ENCODE measurements at regions not wholly inside any gene's neighbourhood (a gene's known extent, or its start where the extent isn't known, plus 50 kb on each side); places are given as distances from the start of the nearest gene placed in this dataset.
A peak's percentile ranks its signal among the peaks of the same experiment; 100 is the strongest.

- Histone ChIP-seq H3K9ac (ENCODE audit: low read depth in 1 of 2, low read length in 2 of 2) (no peak overlapping the region), H3K27me3 (ENCODE audit: control insufficient read depth in 2 of 2, insufficient read depth in 2 of 2, low read length in 2 of 2) (no peaks in the 10 kb centered on the region), H3K4me1 (ENCODE audit: control insufficient read depth in 2 of 2, insufficient read depth in 2 of 2, low read length in 2 of 2) (no peaks in the 10 kb centered on the region), H3K9me3 (ENCODE audit: control insufficient read depth in 2 of 2, low read length in 2 of 2) (no peaks in the 10 kb centered on the region), H3K36me3 (ENCODE audit: control insufficient read depth in 2 of 2, insufficient read depth in 2 of 2, low read length in 2 of 2) (no peaks in the 10 kb centered on the region), H3K27ac (ENCODE audit: low read depth in 2 of 2, low read length in 2 of 2) (no peak overlapping the region), H3K4me3 (ENCODE audit: low read length in 2 of 2) (no peak overlapping the region)
These were observed 122.7 kb upstream of the NABP1 start for GRCh38 chr2:191555092-191555742.

DNA sequence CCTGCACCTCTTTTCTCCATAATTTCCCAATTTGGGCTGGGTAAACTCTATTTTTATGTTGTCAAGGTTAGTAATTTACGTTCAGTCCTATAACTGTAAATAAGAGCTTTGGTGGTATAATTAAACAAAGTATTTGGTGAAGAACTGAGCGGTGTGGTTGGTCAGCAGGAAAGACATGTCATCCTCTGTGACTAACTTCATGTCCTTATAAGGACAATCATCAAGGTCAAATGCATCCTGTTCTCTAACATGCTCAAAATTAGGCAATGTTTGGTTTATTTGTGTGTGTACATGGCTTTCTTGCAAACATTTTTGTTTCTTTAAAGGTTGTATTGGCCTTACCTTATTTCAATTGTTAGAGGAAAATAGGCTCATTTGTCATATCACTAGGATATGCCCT is 121.5 kb upstream of the NABP1 start:
- no peaks in the 10 kb centered on the region for H3K9me3 ChIP-seq (ENCODE audit: control insufficient read depth in 2 of 2, low read length in 2 of 2)
- H3K4me1 ChIP-seq (ENCODE audit: control insufficient read depth in 2 of 2, insufficient read depth in 2 of 2, low read length in 2 of 2), result no peaks in the 10 kb centered on the region
- no peak overlapping the region for H3K27ac ChIP-seq (ENCODE audit: low read depth in 2 of 2, low read length in 2 of 2)
- no peaks in the 10 kb centered on the region for H3K36me3 ChIP-seq (ENCODE audit: control insufficient read depth in 2 of 2, insufficient read depth in 2 of 2, low read length in 2 of 2)
- H3K27me3 ChIP-seq (ENCODE audit: control insufficient read depth in 2 of 2, insufficient read depth in 2 of 2, low read length in 2 of 2), result no peaks in the 10 kb centered on the region
- no peak overlapping the region for H3K4me3 ChIP-seq (ENCODE audit: low read length in 2 of 2)
- H3K9ac ChIP-seq (ENCODE audit: low read depth in 1 of 2, low read length in 2 of 2), result no peak overlapping the region

GRCh38 chr2:191557841-191558240 is 120.1 kb upstream of the NABP1 start:
- H3K4me3 ChIP-seq (ENCODE audit: low read length in 2 of 2), result no peak overlapping the region
- no peaks in the 10 kb centered on the region for H3K27me3 ChIP-seq (ENCODE audit: control insufficient read depth in 2 of 2, insufficient read depth in 2 of 2, low read length in 2 of 2)
- H3K4me1 ChIP-seq (ENCODE audit: control insufficient read depth in 2 of 2, insufficient read depth in 2 of 2, low read length in 2 of 2), result no peaks in the 10 kb centered on the region
- H3K36me3 ChIP-seq (ENCODE audit: control insufficient read depth in 2 of 2, insufficient read depth in 2 of 2, low read length in 2 of 2), result no peaks in the 10 kb centered on the region
- no peak overlapping the region for H3K27ac ChIP-seq (ENCODE audit: low read depth in 2 of 2, low read length in 2 of 2)
- H3K9me3 ChIP-seq (ENCODE audit: control insufficient read depth in 2 of 2, low read length in 2 of 2), result no peaks in the 10 kb centered on the region
- no peak overlapping the region for H3K9ac ChIP-seq (ENCODE audit: low read depth in 1 of 2, low read length in 2 of 2)

GRCh38 chr2:191559569-191559968 is 118.4 kb upstream of the NABP1 start:
- Histone ChIP-seq H3K9me3 (ENCODE audit: control insufficient read depth in 2 of 2, low read length in 2 of 2) (no peaks in the 10 kb centered on the region), H3K4me1 (ENCODE audit: control insufficient read depth in 2 of 2, insufficient read depth in 2 of 2, low read length in 2 of 2) (no peaks in the 10 kb centered on the region), H3K27ac (ENCODE audit: low read depth in 2 of 2, low read length in 2 of 2) (no peak overlapping the region), H3K4me3 (ENCODE audit: low read length in 2 of 2) (no peak overlapping the region), H3K36me3 (ENCODE audit: control insufficient read depth in 2 of 2, insufficient read depth in 2 of 2, low read length in 2 of 2) (no peaks in the 10 kb centered on the region), H3K27me3 (ENCODE audit: control insufficient read depth in 2 of 2, insufficient read depth in 2 of 2, low read length in 2 of 2) (no peaks in the 10 kb centered on the region), H3K9ac (ENCODE audit: low read depth in 1 of 2, low read length in 2 of 2) (no peak overlapping the region)

DNA sequence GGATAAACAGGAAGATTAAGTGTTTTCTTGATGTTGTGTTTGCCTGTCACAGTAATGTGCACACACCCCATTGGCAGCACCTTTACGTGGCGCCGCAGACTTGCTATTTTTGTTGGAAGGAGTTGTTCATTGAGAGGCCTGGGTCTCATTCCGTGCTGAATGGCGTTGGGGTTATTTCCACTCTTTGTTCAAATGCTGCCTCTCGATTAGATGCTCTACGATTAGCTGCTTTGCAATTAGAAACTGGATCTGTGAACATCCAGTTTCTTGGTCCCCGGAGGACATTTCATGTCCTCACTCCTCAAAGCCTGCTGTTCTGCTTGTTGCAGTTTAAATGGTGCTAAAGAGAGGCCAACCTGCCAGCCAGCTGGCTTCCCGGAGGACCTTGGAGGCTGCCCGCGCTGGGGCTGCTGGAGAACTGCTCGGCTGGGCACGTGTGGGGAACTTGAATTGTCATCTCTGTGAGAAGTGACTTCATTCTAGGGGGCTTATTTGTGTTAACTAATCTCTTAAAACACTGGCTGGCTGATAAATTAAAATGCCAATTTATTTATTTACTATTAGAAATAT is 117.4 kb upstream of the NABP1 start:
- Histone ChIP-seq H3K36me3 (ENCODE audit: control insufficient read depth in 2 of 2, insufficient read depth in 2 of 2, low read length in 2 of 2) (no peaks in the 10 kb centered on the region), H3K27ac (ENCODE audit: low read depth in 2 of 2, low read length in 2 of 2) (no peak overlapping the region), H3K9ac (ENCODE audit: low read depth in 1 of 2, low read length in 2 of 2) (no peak overlapping the region), H3K4me1 (ENCODE audit: control insufficient read depth in 2 of 2, insufficient read depth in 2 of 2, low read length in 2 of 2) (peaks cover 1 to 7% of the 10 kb centered on the region in 2 donors), H3K4me3 (ENCODE audit: low read length in 2 of 2) (no peak overlapping the region), H3K9me3 (ENCODE audit: control insufficient read depth in 2 of 2, low read length in 2 of 2) (no peaks in the 10 kb centered on the region), H3K27me3 (ENCODE audit: control insufficient read depth in 2 of 2, insufficient read depth in 2 of 2, low read length in 2 of 2) (no peaks in the 10 kb centered on the region)

DNA sequence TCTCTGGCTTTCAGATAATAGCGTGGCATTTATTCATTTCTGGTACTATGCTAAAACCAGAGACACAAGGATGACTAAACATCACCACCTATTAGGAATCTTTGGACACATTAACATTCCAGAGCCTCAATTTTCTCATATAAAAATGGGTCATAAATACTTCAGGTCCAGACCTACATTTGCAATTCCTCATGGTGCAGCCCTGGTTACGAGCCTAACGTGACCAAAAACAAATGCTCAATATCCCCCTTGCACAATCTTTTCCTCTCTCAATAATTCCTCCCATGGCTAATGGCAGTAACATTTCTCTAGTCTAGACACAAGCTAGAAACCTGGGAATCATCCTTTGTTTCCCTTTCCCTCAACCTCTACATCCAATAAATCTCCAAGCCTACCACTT is 112.8 kb upstream of the NABP1 start:
- Histone ChIP-seq H3K4me1 (ENCODE audit: control insufficient read depth in 2 of 2, insufficient read depth in 2 of 2, low read length in 2 of 2) (peaks cover 7 to 11% of the 10 kb centered on the region in 2 donors), H3K4me3 (ENCODE audit: low read length in 2 of 2) (no peak overlapping the region), H3K36me3 (ENCODE audit: control insufficient read depth in 2 of 2, insufficient read depth in 2 of 2, low read length in 2 of 2) (no peaks in the 10 kb centered on the region), H3K9ac (ENCODE audit: low read depth in 1 of 2, low read length in 2 of 2) (no peak overlapping the region), H3K9me3 (ENCODE audit: control insufficient read depth in 2 of 2, low read length in 2 of 2) (no peaks in the 10 kb centered on the region), H3K27ac (ENCODE audit: low read depth in 2 of 2, low read length in 2 of 2) (no peak overlapping the region), H3K27me3 (ENCODE audit: control insufficient read depth in 2 of 2, insufficient read depth in 2 of 2, low read length in 2 of 2) (no peaks in the 10 kb centered on the region)

GRCh38 chr2:191565647-191566198 is 112.2 kb upstream of the NABP1 start:
- no peak overlapping the region for H3K4me3 ChIP-seq (ENCODE audit: low read length in 2 of 2)
- H3K27ac ChIP-seq (ENCODE audit: low read depth in 2 of 2, low read length in 2 of 2), result no peak overlapping the region

DNA sequence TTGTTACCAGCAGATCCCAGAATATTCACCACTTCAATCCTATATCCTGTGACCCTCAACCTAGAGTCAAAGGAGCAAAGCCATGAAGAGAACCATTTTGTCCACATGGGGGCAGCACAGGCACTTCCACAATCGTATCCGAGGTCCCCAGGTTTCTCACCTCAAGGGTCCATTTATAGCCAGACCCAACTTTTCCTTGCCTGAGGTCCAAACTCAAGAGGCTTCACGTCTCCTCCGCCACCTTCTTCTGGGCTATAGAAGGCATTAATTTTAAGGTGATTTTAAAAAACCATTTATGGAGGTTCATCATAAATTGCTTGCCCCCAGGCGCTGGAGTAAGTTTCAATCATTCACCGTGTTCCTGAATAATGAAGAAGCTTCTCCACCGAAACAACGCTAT is 111.6 kb upstream of the NABP1 start:
- Histone ChIP-seq H3K9me3 (ENCODE audit: control insufficient read depth in 2 of 2, low read length in 2 of 2) (no peaks in the 10 kb centered on the region), H3K36me3 (ENCODE audit: control insufficient read depth in 2 of 2, insufficient read depth in 2 of 2, low read length in 2 of 2) (no peaks in the 10 kb centered on the region), H3K27me3 (ENCODE audit: control insufficient read depth in 2 of 2, insufficient read depth in 2 of 2, low read length in 2 of 2) (no peaks in the 10 kb centered on the region), H3K9ac (ENCODE audit: low read depth in 1 of 2, low read length in 2 of 2) (no peak overlapping the region), H3K27ac (ENCODE audit: low read depth in 2 of 2, low read length in 2 of 2) (no peak overlapping the region), H3K4me3 (ENCODE audit: low read length in 2 of 2) (no peak overlapping the region), H3K4me1 (ENCODE audit: control insufficient read depth in 2 of 2, insufficient read depth in 2 of 2, low read length in 2 of 2) (peaks cover 10 to 11% of the 10 kb centered on the region in 2 donors)

More at GRCh38 chr2:191565647-191566198, 112.2 kb upstream of the NABP1 start:
- no peaks in the 10 kb centered on the region for H3K27me3 ChIP-seq (ENCODE audit: control insufficient read depth in 2 of 2, insufficient read depth in 2 of 2, low read length in 2 of 2)
- H3K36me3 ChIP-seq (ENCODE audit: control insufficient read depth in 2 of 2, insufficient read depth in 2 of 2, low read length in 2 of 2), result no peaks in the 10 kb centered on the region
- H3K4me1 ChIP-seq (ENCODE audit: control insufficient read depth in 2 of 2, insufficient read depth in 2 of 2, low read length in 2 of 2), result peaks cover 10 to 11% of the 10 kb centered on the region in 2 donors
- no peaks in the 10 kb centered on the region for H3K9me3 ChIP-seq (ENCODE audit: control insufficient read depth in 2 of 2, low read length in 2 of 2)
- no peak overlapping the region for H3K9ac ChIP-seq (ENCODE audit: low read depth in 1 of 2, low read length in 2 of 2)

DNA sequence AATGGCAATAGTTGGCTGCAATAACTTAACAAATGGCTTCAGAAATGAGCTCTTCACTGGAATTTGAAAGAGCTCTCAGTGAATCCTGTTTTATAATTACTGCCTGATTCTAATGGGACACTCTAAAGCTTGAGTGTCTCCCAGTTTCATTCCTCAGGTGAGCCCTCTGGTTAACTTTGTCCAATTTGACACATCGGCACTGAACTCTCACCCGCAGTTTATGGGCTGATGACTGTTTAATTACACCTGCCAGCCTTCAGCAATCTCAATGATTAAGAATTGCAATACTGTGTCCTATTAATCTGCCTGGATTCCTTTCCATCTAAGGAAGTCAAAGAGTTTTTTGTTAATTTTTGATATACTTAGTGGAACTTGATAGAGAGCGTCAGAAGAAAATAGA is 110.7 kb upstream of the NABP1 start:
- Histone ChIP-seq H3K4me1 (ENCODE audit: control insufficient read depth in 2 of 2, insufficient read depth in 2 of 2, low read length in 2 of 2) (peaks cover 10 to 11% of the 10 kb centered on the region in 2 donors), H3K9ac (ENCODE audit: low read depth in 1 of 2, low read length in 2 of 2) (peak overlapping the region in 1 of 2 donors; percentile 2), H3K4me3 (ENCODE audit: low read length in 2 of 2) (no peak overlapping the region), H3K27me3 (ENCODE audit: control insufficient read depth in 2 of 2, insufficient read depth in 2 of 2, low read length in 2 of 2) (no peaks in the 10 kb centered on the region), H3K9me3 (ENCODE audit: control insufficient read depth in 2 of 2, low read length in 2 of 2) (no peaks in the 10 kb centered on the region), H3K36me3 (ENCODE audit: control insufficient read depth in 2 of 2, insufficient read depth in 2 of 2, low read length in 2 of 2) (no peaks in the 10 kb centered on the region), H3K27ac (ENCODE audit: low read depth in 2 of 2, low read length in 2 of 2) (no peak overlapping the region)

DNA sequence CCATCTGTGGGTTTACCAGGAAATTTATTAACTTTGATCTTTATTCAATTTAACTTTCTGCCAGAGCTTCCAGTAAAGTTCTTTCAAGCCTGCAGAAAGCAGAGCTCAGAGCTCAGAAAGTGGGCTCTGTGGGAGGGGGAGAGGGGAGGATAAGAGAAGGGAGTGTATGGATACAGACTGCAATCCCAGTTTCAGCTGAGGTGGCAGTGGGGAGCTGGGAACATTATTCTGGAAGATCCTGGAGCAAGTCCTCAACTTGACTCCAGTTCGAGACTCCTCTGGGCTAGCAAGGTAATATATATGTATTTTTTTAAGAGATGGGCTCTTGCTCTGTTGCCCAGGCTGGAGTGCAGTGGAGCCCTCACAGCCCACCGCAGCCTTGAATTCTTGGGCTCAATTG is 108.9 kb upstream of the NABP1 start:
- H3K27ac ChIP-seq (ENCODE audit: low read depth in 2 of 2, low read length in 2 of 2), result no peak overlapping the region
- H3K27me3 ChIP-seq (ENCODE audit: control insufficient read depth in 2 of 2, insufficient read depth in 2 of 2, low read length in 2 of 2), result no peaks in the 10 kb centered on the region
- no peak overlapping the region for H3K4me3 ChIP-seq (ENCODE audit: low read length in 2 of 2)
- peaks cover 10 to 11% of the 10 kb centered on the region in 2 donors for H3K4me1 ChIP-seq (ENCODE audit: control insufficient read depth in 2 of 2, insufficient read depth in 2 of 2, low read length in 2 of 2)
- H3K9ac ChIP-seq (ENCODE audit: low read depth in 1 of 2, low read length in 2 of 2), result no peak overlapping the region
- H3K9me3 ChIP-seq (ENCODE audit: control insufficient read depth in 2 of 2, low read length in 2 of 2), result no peaks in the 10 kb centered on the region
- no peaks in the 10 kb centered on the region for H3K36me3 ChIP-seq (ENCODE audit: control insufficient read depth in 2 of 2, insufficient read depth in 2 of 2, low read length in 2 of 2)

All from mucosa of rectum (tissue), 2 donors.